ENCODE measurements at regions not wholly inside any gene's neighbourhood (a gene's known extent, or its start where the extent isn't known, plus 50 kb on each side); places are given as distances from the start of the nearest gene placed in this dataset.
"Not testable (repeated sequence)": the region's sequence is repeated elsewhere in the genome, so short reads cannot be mapped to it uniquely, and the experiment has no call there.

- not testable (repeated sequence) for DNase-seq
Measured at GRCh38 chr13:70208968-70209367, 100.7 kb upstream of the KLHL1 start.

DNA sequence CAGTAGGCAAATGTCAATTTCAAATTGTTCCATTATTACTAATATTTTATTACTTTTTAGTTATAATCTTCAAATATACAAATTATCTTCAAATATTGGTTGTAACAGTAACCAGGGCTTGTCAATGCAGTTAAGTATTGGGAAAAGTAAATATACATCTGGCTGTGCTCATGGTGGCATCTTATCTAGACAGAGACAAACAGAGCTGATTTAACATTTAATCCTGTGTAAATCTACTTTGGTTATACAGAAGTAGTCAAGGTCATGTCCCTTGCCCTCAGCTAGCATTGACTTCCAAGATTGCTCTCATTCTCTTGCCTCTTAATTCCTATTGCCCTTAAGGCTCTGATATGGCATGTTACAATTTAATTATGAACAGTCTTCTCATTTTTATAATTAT lies 98.4 kb upstream of the KLHL1 start:
- no peak for DNase-seq

DNA sequence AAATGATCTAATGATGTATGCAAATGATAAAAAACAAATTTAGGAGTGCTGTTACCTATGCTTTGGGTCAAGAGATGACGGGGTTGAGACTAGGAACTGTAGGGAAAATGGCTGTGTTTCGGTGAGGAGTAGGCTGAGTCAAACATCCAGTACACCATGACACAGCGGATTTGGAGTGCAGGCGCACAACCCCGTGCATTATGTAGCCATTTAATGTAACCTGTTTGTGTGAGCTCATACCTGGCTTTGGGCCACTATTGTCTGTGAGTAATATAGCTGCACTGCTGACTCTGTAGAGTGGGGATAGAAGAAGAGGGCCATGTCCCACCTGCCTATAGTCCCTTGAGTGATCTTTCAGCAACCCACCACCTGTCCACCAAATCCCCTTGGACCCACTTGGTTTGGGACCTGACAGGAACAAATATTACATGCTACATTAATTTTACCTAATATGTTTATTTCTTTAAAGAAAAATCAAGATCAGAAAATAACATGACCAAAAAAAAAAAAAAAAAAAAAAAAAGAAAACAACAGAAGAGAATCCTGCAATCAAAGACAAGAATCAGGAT lies 95.5 kb upstream of the KLHL1 start:
- DNase-seq = no peak

DNA sequence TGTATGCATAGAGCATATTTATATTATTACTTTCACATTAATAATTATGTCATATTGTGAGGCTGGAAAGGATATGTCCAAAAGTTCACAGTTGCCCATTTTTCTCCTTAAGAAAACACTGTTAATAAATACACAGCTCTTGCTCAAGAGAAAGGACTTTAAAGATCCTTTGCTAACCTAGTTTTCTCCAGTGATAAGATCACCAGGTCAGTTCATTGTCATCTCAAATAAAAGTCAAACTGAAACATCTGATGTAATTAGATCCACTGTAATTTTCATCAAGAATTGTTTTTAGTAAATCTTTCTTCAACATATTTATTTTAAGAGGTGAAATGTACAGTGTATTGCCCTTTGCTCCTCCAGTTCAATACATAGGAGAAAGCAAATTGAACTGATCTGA lies 82.8 kb upstream of the KLHL1 start:
- DNase-seq = no peak

DNA sequence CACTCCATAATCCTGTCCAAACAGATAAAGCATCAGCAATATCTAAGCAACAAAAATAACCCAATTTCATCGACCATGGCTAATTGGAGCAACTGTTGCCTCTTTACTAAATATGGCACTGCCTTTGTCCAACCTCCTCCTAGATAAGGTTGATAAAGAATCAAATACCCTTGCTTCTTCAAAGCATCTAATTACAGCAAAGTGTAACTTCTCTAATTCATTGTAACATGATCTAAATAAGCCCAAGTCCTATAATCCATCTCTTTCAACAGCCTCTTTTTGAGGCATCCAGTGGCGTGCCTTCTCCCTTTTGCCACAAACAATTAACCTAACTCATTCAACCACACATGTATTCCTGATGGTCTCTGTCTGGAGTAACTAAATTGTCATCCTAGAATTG lies 81.7 kb upstream of the KLHL1 start:
- DNase-seq = no peak

- DNase-seq = no peak
Measured at GRCh38 chr13:70188567-70188966, 80.3 kb upstream of the KLHL1 start.

DNA sequence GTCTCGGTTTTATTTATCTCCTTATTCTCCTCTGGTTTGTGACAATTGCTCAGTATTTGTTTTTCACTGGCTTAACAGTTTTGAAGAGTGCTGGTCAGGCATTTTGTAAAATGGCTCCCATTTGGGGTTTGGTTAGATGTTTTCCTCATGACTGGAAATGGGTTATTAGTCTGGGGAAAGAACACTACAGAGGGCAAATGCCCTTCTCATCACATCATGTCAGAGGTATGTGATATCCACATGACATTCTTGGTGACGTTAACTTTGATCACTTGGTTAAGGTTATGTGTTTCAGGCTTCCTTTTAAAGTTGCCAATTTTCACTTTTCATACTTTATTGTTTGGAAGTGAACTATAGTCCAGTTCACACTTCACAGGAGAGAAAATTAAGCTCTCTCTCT lies 74.8 kb upstream of the KLHL1 start:
- no peak for DNase-seq

Data from activated CD8-positive, alpha-beta memory T cell treated with anti-CD3 and anti-CD28 coated beads for 24 hours (primary cell).